ENCODE measurements at regions not wholly inside any gene's neighbourhood (a gene's known extent, or its start where the extent isn't known, plus 50 kb on each side); places are given as distances from the start of the nearest gene placed in this dataset.

- H3K36me3 ChIP-seq (ENCODE audit: insufficient read depth, low read length) = no peaks in the 10 kb centered on the region
- WGBS = 85% methylated on average over 6 of the region's 6 CpGs
- H3K9ac ChIP-seq (ENCODE audit: low read depth, low read length) = no peak overlapping the region
- H3K4me3 ChIP-seq (ENCODE audit: low read length) = no peak overlapping the region
- peaks cover 24% of the 10 kb centered on the region for H3K4me1 ChIP-seq (ENCODE audit: insufficient read depth, low read length)
- no peak overlapping the region for H3K27ac ChIP-seq (ENCODE audit: low read depth, low read length)
- peaks cover 57% of the 10 kb centered on the region for H3K27me3 ChIP-seq (ENCODE audit: insufficient read depth, low read length)
- H3K9me3 ChIP-seq (ENCODE audit: insufficient read depth, low read depth, low read length) = no peaks in the 10 kb centered on the region
Observed at GRCh38 chr6:41475737-41476357, 70.3 kb upstream of the FOXP4 start.

GRCh38 chr6:41476401-41476800 is 69.8 kb upstream of the FOXP4 start:
- Histone ChIP-seq H3K27me3 (ENCODE audit: insufficient read depth, low read length) (peaks cover 52% of the 10 kb centered on the region), H3K27ac (ENCODE audit: low read depth, low read length) (no peak overlapping the region), H3K9me3 (ENCODE audit: insufficient read depth, low read depth, low read length) (no peaks in the 10 kb centered on the region), H3K4me3 (ENCODE audit: low read length) (no peak overlapping the region), H3K36me3 (ENCODE audit: insufficient read depth, low read length) (no peaks in the 10 kb centered on the region), H3K4me1 (ENCODE audit: insufficient read depth, low read length) (peaks cover 19% of the 10 kb centered on the region), H3K9ac (ENCODE audit: low read depth, low read length) (no peak overlapping the region)
- WGBS = 85% methylated on average over 4 of the region's 4 CpGs

GRCh38 chr6:41477572-41477971 is 68.6 kb upstream of the FOXP4 start:
- Histone ChIP-seq H3K4me3 (ENCODE audit: low read length) (no peak overlapping the region), H3K27ac (ENCODE audit: low read depth, low read length) (no peak overlapping the region), H3K4me1 (ENCODE audit: insufficient read depth, low read length) (peaks cover 8% of the 10 kb centered on the region), H3K27me3 (ENCODE audit: insufficient read depth, low read length) (peaks cover 40% of the 10 kb centered on the region), H3K36me3 (ENCODE audit: insufficient read depth, low read length) (no peaks in the 10 kb centered on the region), H3K9ac (ENCODE audit: low read depth, low read length) (no peak overlapping the region), H3K9me3 (ENCODE audit: insufficient read depth, low read depth, low read length) (no peaks in the 10 kb centered on the region)
- WGBS = 63% methylated on average over 3 of the region's 3 CpGs

- 100% methylated on average over 1 of the region's 1 CpG for WGBS
- no peak overlapping the region for H3K9ac ChIP-seq (ENCODE audit: low read depth, low read length)
Observed at GRCh38 chr6:41483943-41484342, 62.2 kb upstream of the FOXP4 start.

GRCh38 chr6:41487860-41488432 is 58.2 kb upstream of the FOXP4 start:
- peaks cover 40% of the 10 kb centered on the region for H3K27me3 ChIP-seq (ENCODE audit: insufficient read depth, low read length)
- no peak overlapping the region for H3K9ac ChIP-seq (ENCODE audit: low read depth, low read length)
- 55% methylated on average over 9 of the region's 9 CpGs for WGBS
- no peaks in the 10 kb centered on the region for H3K36me3 ChIP-seq (ENCODE audit: insufficient read depth, low read length)
- no peak overlapping the region for H3K27ac ChIP-seq (ENCODE audit: low read depth, low read length)
- H3K4me3 ChIP-seq (ENCODE audit: low read length) = no peak overlapping the region
- no peaks in the 10 kb centered on the region for H3K9me3 ChIP-seq (ENCODE audit: insufficient read depth, low read depth, low read length)
- H3K4me1 ChIP-seq (ENCODE audit: insufficient read depth, low read length) = peaks cover 43% of the 10 kb centered on the region

More at GRCh38 chr6:41483943-41484342, 62.2 kb upstream of the FOXP4 start:
- H3K27ac ChIP-seq (ENCODE audit: low read depth, low read length) = no peak overlapping the region
- peaks cover 19% of the 10 kb centered on the region for H3K27me3 ChIP-seq (ENCODE audit: insufficient read depth, low read length)
- H3K4me1 ChIP-seq (ENCODE audit: insufficient read depth, low read length) = peaks cover 19% of the 10 kb centered on the region
- no peak overlapping the region for H3K4me3 ChIP-seq (ENCODE audit: low read length)
- H3K9me3 ChIP-seq (ENCODE audit: insufficient read depth, low read depth, low read length) = no peaks in the 10 kb centered on the region
- no peaks in the 10 kb centered on the region for H3K36me3 ChIP-seq (ENCODE audit: insufficient read depth, low read length)

- Histone ChIP-seq H3K27me3 (ENCODE audit: insufficient read depth, low read length) (peaks cover 47% of the 10 kb centered on the region), H3K27ac (ENCODE audit: low read depth, low read length) (no peak overlapping the region), H3K36me3 (ENCODE audit: insufficient read depth, low read length) (no peaks in the 10 kb centered on the region), H3K9ac (ENCODE audit: low read depth, low read length) (no peak overlapping the region), H3K4me1 (ENCODE audit: insufficient read depth, low read length) (peaks cover 43% of the 10 kb centered on the region), H3K9me3 (ENCODE audit: insufficient read depth, low read depth, low read length) (no peaks in the 10 kb centered on the region), H3K4me3 (ENCODE audit: low read length) (no peak overlapping the region)
- WGBS = 9% methylated on average over 12 of the region's 12 CpGs
Observed at GRCh38 chr6:41488433-41489119, 57.6 kb upstream of the FOXP4 start.

- Histone ChIP-seq H3K27me3 (ENCODE audit: insufficient read depth, low read length) (peaks cover 54% of the 10 kb centered on the region), H3K9ac (ENCODE audit: low read depth, low read length) (no peak overlapping the region), H3K36me3 (ENCODE audit: insufficient read depth, low read length) (no peaks in the 10 kb centered on the region), H3K9me3 (ENCODE audit: insufficient read depth, low read depth, low read length) (no peaks in the 10 kb centered on the region), H3K4me3 (ENCODE audit: low read length) (no peak overlapping the region), H3K4me1 (ENCODE audit: insufficient read depth, low read length) (peaks cover 47% of the 10 kb centered on the region), H3K27ac (ENCODE audit: low read depth, low read length) (no peak overlapping the region)
- 43% methylated on average over 16 of the region's 16 CpGs for WGBS
Observed at GRCh38 chr6:41489120-41489851, 56.9 kb upstream of the FOXP4 start.

GRCh38 chr6:41492261-41492891 is 53.8 kb upstream of the FOXP4 start:
- H3K27me3 ChIP-seq (ENCODE audit: insufficient read depth, low read length) = peaks cover 66% of the 10 kb centered on the region
- H3K9ac ChIP-seq (ENCODE audit: low read depth, low read length) = no peak overlapping the region
- no peaks in the 10 kb centered on the region for H3K9me3 ChIP-seq (ENCODE audit: insufficient read depth, low read depth, low read length)
- H3K4me3 ChIP-seq (ENCODE audit: low read length) = no peak overlapping the region
- H3K36me3 ChIP-seq (ENCODE audit: insufficient read depth, low read length) = no peaks in the 10 kb centered on the region
- no peak overlapping the region for H3K27ac ChIP-seq (ENCODE audit: low read depth, low read length)
- peaks cover 51% of the 10 kb centered on the region for H3K4me1 ChIP-seq (ENCODE audit: insufficient read depth, low read length)
- WGBS = 43% methylated on average over 16 of the region's 16 CpGs

GRCh38 chr6:41494212-41495110 is 51.7 kb upstream of the FOXP4 start:
- Histone ChIP-seq H3K9ac (ENCODE audit: low read depth, low read length) (no peak overlapping the region), H3K4me3 (ENCODE audit: low read length) (peak overlapping the region; percentile 8; the same call in 1 of the 2 replicates), H3K27me3 (ENCODE audit: insufficient read depth, low read length) (peaks cover 83% of the 10 kb centered on the region), H3K4me1 (ENCODE audit: insufficient read depth, low read length) (peaks cover 33% of the 10 kb centered on the region), H3K27ac (ENCODE audit: low read depth, low read length) (no peak overlapping the region), H3K36me3 (ENCODE audit: insufficient read depth, low read length) (no peaks in the 10 kb centered on the region), H3K9me3 (ENCODE audit: insufficient read depth, low read depth, low read length) (no peaks in the 10 kb centered on the region)
- 7% methylated on average over 14 of the region's 16 CpGs for WGBS
